22Rv1 (cell line): ENCODE measurements at regions not wholly inside any gene's neighbourhood (a gene's known extent, or its start where the extent isn't known, plus 50 kb on each side); places are given as distances from the start of the nearest gene placed in this dataset.

ENCODE experiments used
- CTCF ChIP-seq: fragments of 450-650 bp; IDR thresholded peaks from 2 replicates; pipeline ENCODE4 v1.5.1; 2017; ENCODE audit warnings: mild to moderate bottlenecking
- ZFX ChIP-seq: fragments of 450-650 bp; IDR thresholded peaks from 2 replicates; pipeline ENCODE4 v1.6.1; 2017; ENCODE audit warnings: antibody characterized with exemption, borderline replicate concordance

DNA sequence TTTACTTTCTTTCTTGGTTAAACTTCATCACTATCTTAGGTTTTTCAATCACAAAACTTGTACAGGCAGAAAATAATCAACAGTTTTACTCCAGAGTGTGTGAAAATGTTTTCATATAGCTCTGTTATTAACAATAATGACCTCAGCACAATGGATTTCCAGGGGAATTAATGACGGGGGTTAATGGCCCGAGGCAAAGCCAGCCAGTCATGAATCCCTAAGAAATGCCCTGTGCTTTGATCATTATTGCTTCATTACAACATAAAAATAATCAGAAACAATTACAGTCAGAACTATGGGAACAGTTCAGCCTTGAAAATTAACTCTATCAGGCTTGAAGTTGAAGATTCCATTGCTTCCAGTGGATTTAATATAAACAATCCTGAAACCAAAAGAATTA lies 875.4 kb downstream of the ROBO2 start:
- TF ChIP-seq CTCF (no peak), ZFX (no peak)
